ENCODE measurements at regions not wholly inside any gene's neighbourhood (a gene's known extent, or its start where the extent isn't known, plus 50 kb on each side); places are given as distances from the start of the nearest gene placed in this dataset.

DNA sequence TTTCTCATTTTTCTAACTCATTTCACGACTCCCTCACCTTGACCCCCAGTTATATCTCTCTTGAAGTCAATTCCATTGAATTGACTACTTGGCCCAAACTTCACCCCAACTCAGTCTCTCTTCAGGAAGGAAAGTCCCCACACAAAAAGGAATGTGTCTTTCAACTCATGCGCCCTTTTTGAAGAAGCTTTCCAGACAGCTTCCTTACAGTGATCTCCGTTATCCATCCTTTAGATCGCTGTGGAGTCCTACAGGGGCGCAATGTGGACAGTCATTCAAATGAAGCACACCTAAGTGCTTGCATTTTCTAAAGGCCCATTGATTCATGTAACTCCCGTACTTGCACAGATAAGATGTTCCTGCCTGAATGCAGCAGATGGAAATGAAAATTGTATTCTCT lies 101.1 kb upstream of the VPREB1 start:
- no peak for DNase-seq (ENCODE audit: extremely low spot score, unreplicated experiment)
- no peaks in the 10 kb centered on the region for H3K4me1 Mint-ChIP-seq (ENCODE audit: unreplicated experiment)
- H3K27me3 Mint-ChIP-seq (ENCODE audit: unreplicated experiment) = peaks cover 71% of the 10 kb centered on the region
- H3K4me3 Mint-ChIP-seq (ENCODE audit: unreplicated experiment) = no peak overlapping the region
- TF ChIP-seq, protein P1, sequence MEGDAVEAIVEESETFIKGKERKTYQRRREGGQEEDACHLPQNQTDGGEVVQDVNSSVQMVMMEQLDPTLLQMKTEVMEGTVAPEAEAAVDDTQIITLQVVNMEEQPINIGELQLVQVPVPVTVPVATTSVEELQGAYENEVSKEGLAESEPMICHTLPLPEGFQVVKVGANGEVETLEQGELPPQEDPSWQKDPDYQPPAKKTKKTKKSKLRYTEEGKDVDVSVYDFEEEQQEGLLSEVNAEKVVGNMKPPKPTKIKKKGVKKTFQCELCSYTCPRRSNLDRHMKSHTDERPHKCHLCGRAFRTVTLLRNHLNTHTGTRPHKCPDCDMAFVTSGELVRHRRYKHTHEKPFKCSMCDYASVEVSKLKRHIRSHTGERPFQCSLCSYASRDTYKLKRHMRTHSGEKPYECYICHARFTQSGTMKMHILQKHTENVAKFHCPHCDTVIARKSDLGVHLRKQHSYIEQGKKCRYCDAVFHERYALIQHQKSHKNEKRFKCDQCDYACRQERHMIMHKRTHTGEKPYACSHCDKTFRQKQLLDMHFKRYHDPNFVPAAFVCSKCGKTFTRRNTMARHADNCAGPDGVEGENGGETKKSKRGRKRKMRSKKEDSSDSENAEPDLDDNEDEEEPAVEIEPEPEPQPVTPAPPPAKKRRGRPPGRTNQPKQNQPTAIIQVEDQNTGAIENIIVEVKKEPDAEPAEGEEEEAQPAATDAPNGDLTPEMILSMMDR (IDR thresholded peaks at IDR 0.05) = no peak
- H3K9me3 Mint-ChIP-seq (ENCODE audit: unreplicated experiment) = no peaks in the 10 kb centered on the region
- H3K36me3 Mint-ChIP-seq (ENCODE audit: unreplicated experiment) = no peaks in the 10 kb centered on the region
- no peak overlapping the region for H3K27ac Mint-ChIP-seq (ENCODE audit: unreplicated experiment)

DNA sequence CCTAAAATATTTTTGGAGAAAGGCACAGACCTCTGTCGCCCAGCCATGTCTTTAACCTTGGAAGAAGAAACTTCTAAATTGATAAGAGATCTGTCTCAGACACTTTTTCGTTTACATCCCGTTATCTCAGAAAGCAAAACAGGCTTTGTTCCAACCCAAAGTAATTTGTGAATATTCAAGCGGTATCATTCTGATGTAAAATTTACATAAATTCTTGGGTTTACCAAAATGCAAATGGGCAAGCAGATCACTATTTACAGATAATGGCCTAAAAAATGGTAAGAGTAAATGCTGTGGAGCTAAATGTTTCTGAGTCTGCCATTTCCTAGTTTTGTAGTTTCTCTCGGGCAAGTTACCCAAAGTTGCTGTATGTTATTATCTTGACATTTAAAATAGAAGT lies 101.9 kb upstream of the VPREB1 start:
- TF ChIP-seq, protein P1 (IDR thresholded peaks at IDR 0.05) = no peak
- no peaks in the 10 kb centered on the region for H3K4me1 Mint-ChIP-seq (ENCODE audit: unreplicated experiment)
- H3K27me3 Mint-ChIP-seq (ENCODE audit: unreplicated experiment) = peaks cover 64% of the 10 kb centered on the region
- H3K4me3 Mint-ChIP-seq (ENCODE audit: unreplicated experiment) = no peak overlapping the region
- H3K36me3 Mint-ChIP-seq (ENCODE audit: unreplicated experiment) = no peaks in the 10 kb centered on the region
- H3K27ac Mint-ChIP-seq (ENCODE audit: unreplicated experiment) = no peak overlapping the region
- no peak for DNase-seq (ENCODE audit: extremely low spot score, unreplicated experiment)
- no peaks in the 10 kb centered on the region for H3K9me3 Mint-ChIP-seq (ENCODE audit: unreplicated experiment)

DNA sequence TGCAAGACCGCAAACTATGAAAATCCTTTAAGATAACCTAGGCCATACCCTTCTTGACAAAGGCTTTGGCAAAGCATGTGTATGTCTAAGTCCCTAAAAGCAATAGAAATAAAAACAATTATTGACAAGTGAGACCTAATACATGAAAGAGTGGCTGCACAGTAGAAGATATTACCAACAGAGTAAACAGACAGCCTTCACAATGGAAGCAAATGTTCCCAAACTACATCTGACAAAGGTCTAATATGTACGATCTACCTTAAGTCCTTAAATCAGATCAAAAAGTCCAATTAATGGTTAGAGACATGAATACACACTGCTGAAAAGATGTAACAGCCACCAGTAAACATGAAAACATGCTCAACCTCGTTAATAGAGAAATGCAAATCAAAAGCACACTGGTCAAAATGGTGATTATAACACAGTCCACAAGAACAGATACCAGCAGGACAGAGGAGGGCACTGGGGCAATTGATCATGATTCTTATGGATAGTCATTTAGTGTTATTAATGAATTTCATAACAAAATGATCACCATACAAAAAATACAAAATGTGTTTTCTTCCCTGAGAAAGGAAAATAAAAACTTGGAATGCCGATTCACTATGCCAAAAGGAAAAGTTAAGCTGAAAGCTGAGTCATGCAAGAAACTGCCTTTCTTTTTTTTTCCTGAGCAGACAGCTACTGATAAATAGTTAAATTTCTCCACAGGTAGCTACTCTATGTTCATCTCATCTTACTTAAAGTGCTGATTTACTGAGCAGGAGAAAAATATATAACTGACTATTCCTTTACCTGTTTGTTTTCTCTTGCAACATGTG lies 102.6 kb upstream of the VPREB1 start:
- TF ChIP-seq, protein P1 (IDR thresholded peaks at IDR 0.05) = no peak
- no peaks in the 10 kb centered on the region for H3K36me3 Mint-ChIP-seq (ENCODE audit: unreplicated experiment)
- H3K4me1 Mint-ChIP-seq (ENCODE audit: unreplicated experiment) = no peaks in the 10 kb centered on the region
- no peak overlapping the region for H3K4me3 Mint-ChIP-seq (ENCODE audit: unreplicated experiment)
- peaks cover 60% of the 10 kb centered on the region for H3K27me3 Mint-ChIP-seq (ENCODE audit: unreplicated experiment)
- no peaks in the 10 kb centered on the region for H3K9me3 Mint-ChIP-seq (ENCODE audit: unreplicated experiment)
- no peak overlapping the region for H3K27ac Mint-ChIP-seq (ENCODE audit: unreplicated experiment)
- no peak for DNase-seq (ENCODE audit: extremely low spot score, unreplicated experiment)

DNA sequence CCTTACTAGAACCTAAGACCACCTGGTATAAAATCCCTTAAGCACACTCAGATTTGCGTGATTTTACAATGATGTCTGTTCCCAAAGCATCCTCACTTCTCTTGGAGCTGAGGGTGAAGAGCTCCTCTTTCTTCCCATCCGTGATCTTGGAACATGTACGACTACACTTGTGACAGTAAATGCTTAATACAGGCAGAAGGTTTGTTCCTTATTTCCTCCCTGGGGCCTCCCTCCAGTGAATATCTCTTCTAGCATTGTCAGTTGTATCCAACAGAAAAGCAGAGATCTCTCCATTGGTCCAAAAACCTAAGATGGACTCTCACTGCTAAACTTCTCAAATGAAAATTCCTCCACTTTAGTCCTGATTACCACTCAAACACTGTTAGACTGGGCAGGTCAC lies 103.6 kb upstream of the VPREB1 start:
- no peak for DNase-seq (ENCODE audit: extremely low spot score, unreplicated experiment)
- TF ChIP-seq, protein P1 (IDR thresholded peaks at IDR 0.05) = no peak
- Mint-ChIP-seq H3K27me3 (ENCODE audit: unreplicated experiment) (peaks cover 59% of the 10 kb centered on the region), H3K27ac (ENCODE audit: unreplicated experiment) (no peak overlapping the region), H3K4me1 (ENCODE audit: unreplicated experiment) (no peaks in the 10 kb centered on the region), H3K36me3 (ENCODE audit: unreplicated experiment) (no peaks in the 10 kb centered on the region), H3K9me3 (ENCODE audit: unreplicated experiment) (no peaks in the 10 kb centered on the region), H3K4me3 (ENCODE audit: unreplicated experiment) (no peak overlapping the region)

- H3K27me3 Mint-ChIP-seq (ENCODE audit: unreplicated experiment) = peaks cover 57% of the 10 kb centered on the region
- no peaks in the 10 kb centered on the region for H3K36me3 Mint-ChIP-seq (ENCODE audit: unreplicated experiment)
- H3K4me3 Mint-ChIP-seq (ENCODE audit: unreplicated experiment) = no peak overlapping the region
- H3K27ac Mint-ChIP-seq (ENCODE audit: unreplicated experiment) = no peak overlapping the region
- TF ChIP-seq, protein P1 (IDR thresholded peaks at IDR 0.05) = no peak
- no peak for DNase-seq (ENCODE audit: extremely low spot score, unreplicated experiment)
- H3K4me1 Mint-ChIP-seq (ENCODE audit: unreplicated experiment) = no peaks in the 10 kb centered on the region
- no peaks in the 10 kb centered on the region for H3K9me3 Mint-ChIP-seq (ENCODE audit: unreplicated experiment)
Observed at GRCh38 chr22:22139364-22139763, 105.2 kb upstream of the VPREB1 start.

All from osteocyte (in vitro differentiated cells).